ENCODE measurements at regions not wholly inside any gene's neighbourhood (a gene's known extent, or its start where the extent isn't known, plus 50 kb on each side); places are given as distances from the start of the nearest gene placed in this dataset.

- Histone ChIP-seq H3K27ac (replicated peaks) (no peak overlapping the region), H3K27me3 (ENCODE audit: insufficient read depth, poor library complexity, severe bottlenecking) (peaks cover 11% of the 10 kb centered on the region), H3K4me3 (replicated peaks; ENCODE audit: insufficient read depth, low read length) (no peak overlapping the region)
- TF ChIP-seq POLR2AphosphoS5 (IDR thresholded peaks at IDR 0.05; ENCODE audit: low read depth) (no peak), GABPA (IDR thresholded peaks at IDR 0.05; ENCODE audit: low read depth) (no peak), SPI1 (IDR thresholded peaks at IDR 0.05; ENCODE audit: borderline replicate concordance, low read depth) (no peak), REST (IDR thresholded peaks at IDR 0.05; ENCODE audit: insufficient replicate concordance, low read depth) (no peak), CTCF (IDR thresholded peaks at IDR 0.05; ENCODE audit: insufficient read depth, low read length) (no peak)
- DNase-seq (ENCODE audit: low read depth in 1 of 2, low spot score in 1 of 2), result no peak
These were observed 402.4 kb upstream of the CDH11 start for GRCh38 chr16:65524231-65524630.

- DNase-seq (ENCODE audit: low read depth in 1 of 2, low spot score in 1 of 2), result no peak
- H3K4me3 ChIP-seq (replicated peaks; ENCODE audit: insufficient read depth, low read length), result no peak overlapping the region
- no peak for TF ChIP-seq REST (IDR thresholded peaks at IDR 0.05; ENCODE audit: insufficient replicate concordance, low read depth)
- TF ChIP-seq CTCF (IDR thresholded peaks at IDR 0.05; ENCODE audit: insufficient read depth, low read length), result no peak
- no peak for TF ChIP-seq POLR2AphosphoS5 (IDR thresholded peaks at IDR 0.05; ENCODE audit: low read depth)
- no peak for TF ChIP-seq SPI1 (IDR thresholded peaks at IDR 0.05; ENCODE audit: borderline replicate concordance, low read depth)
These were observed 401.6 kb upstream of the CDH11 start for GRCh38 chr16:65523283-65523944.

GRCh38 chr16:65522412-65522811 lies 400.5 kb upstream of the CDH11 start:
- DNase-seq (ENCODE audit: low read depth in 1 of 2, low spot score in 1 of 2), result no peak

More at GRCh38 chr16:65523283-65523944, 401.6 kb upstream of the CDH11 start:
- Histone ChIP-seq H3K27ac (replicated peaks) (no peak overlapping the region), H3K27me3 (ENCODE audit: insufficient read depth, poor library complexity, severe bottlenecking) (peaks cover 11% of the 10 kb centered on the region)

More at GRCh38 chr16:65522412-65522811, 400.5 kb upstream of the CDH11 start:
- H3K27ac ChIP-seq (replicated peaks), result no peak overlapping the region
- no peak for TF ChIP-seq REST (IDR thresholded peaks at IDR 0.05; ENCODE audit: insufficient replicate concordance, low read depth)
- no peak for TF ChIP-seq POLR2AphosphoS5 (IDR thresholded peaks at IDR 0.05; ENCODE audit: low read depth)
- no peak for TF ChIP-seq GABPA (IDR thresholded peaks at IDR 0.05; ENCODE audit: low read depth)
- TF ChIP-seq SPI1 (IDR thresholded peaks at IDR 0.05; ENCODE audit: borderline replicate concordance, low read depth), result no peak
- no peak for TF ChIP-seq CTCF (IDR thresholded peaks at IDR 0.05; ENCODE audit: insufficient read depth, low read length)
- H3K4me3 ChIP-seq (replicated peaks; ENCODE audit: insufficient read depth, low read length), result no peak overlapping the region
- H3K27me3 ChIP-seq (ENCODE audit: insufficient read depth, poor library complexity, severe bottlenecking), result peaks cover 11% of the 10 kb centered on the region
